Type B pancreatic cell (in vitro differentiated cells): ENCODE measurements at regions not wholly inside any gene's neighbourhood (a gene's known extent, or its start where the extent isn't known, plus 50 kb on each side); places are given as distances from the start of the nearest gene placed in this dataset.

Experiments
- DNase-seq: peaks from one replicate; pipeline ENCODE4 v3.0.0; 2021; ENCODE audit warnings: mixed read lengths; ENCODE audit not compliant: unreplicated experiment; ENCODE audit errors: extremely low spot score
- H3K27ac Mint-ChIP-seq: 2 replicates; pipeline ENCODE4 v1.8.0; 2021; ENCODE audit warnings: mild to moderate bottlenecking, mixed read lengths
- H3K27me3 Mint-ChIP-seq: 2 replicates; pipeline ENCODE4 v1.8.0; 2021; ENCODE audit warnings: mixed read lengths
- H3K36me3 Mint-ChIP-seq: 2 replicates; pipeline ENCODE4 v1.8.0; 2021; ENCODE audit warnings: mixed read lengths
- H3K4me1 Mint-ChIP-seq: one replicate; pipeline ENCODE4 v1.8.0; 2021; ENCODE audit warnings: mixed read lengths; ENCODE audit not compliant: unreplicated experiment
- H3K4me3 Mint-ChIP-seq: 2 replicates; pipeline ENCODE4 v1.8.0; 2021; ENCODE audit warnings: mild to moderate bottlenecking, mixed read lengths
- H3K9me3 Mint-ChIP-seq: 2 replicates; pipeline ENCODE4 v1.8.0; 2021; ENCODE audit warnings: mixed read lengths
- CTCF ChIP-seq: fragments of 200-600 bp; sonication (generic); conservative IDR thresholded peaks from 2 replicates; pipeline ENCODE4 v1.5.0; 2021; ENCODE audit warnings: antibody characterized with exemption, mild to moderate bottlenecking

GRCh38 chr21:43323244-43324005 is 103.5 kb downstream of the SIK1 start:
- no peaks in the 10 kb centered on the region for H3K27me3 Mint-ChIP-seq

GRCh38 chr21:43322805-43323204 is 104.1 kb downstream of the SIK1 start:
- Mint-ChIP-seq H3K27ac (no peak overlapping the region), H3K9me3 (no peaks in the 10 kb centered on the region)
- DNase-seq: no peak

More at GRCh38 chr21:43323244-43324005, 103.5 kb downstream of the SIK1 start:
- H3K9me3 Mint-ChIP-seq: no peaks in the 10 kb centered on the region
- no peak for TF ChIP-seq CTCF
- H3K4me3 Mint-ChIP-seq: no peak overlapping the region
- H3K36me3 Mint-ChIP-seq: no peaks in the 10 kb centered on the region
- no peak for DNase-seq
- peaks cover 19% of the 10 kb centered on the region for H3K4me1 Mint-ChIP-seq
- no peak overlapping the region for H3K27ac Mint-ChIP-seq

GRCh38 chr21:43322311-43322710 is 104.6 kb downstream of the SIK1 start:
- H3K27me3 Mint-ChIP-seq: no peaks in the 10 kb centered on the region
- no peak for DNase-seq
- H3K4me3 Mint-ChIP-seq: no peak overlapping the region
- H3K9me3 Mint-ChIP-seq: no peaks in the 10 kb centered on the region
- H3K36me3 Mint-ChIP-seq: no peaks in the 10 kb centered on the region
- peak overlapping the region; percentile 43 for H3K27ac Mint-ChIP-seq
- H3K4me1 Mint-ChIP-seq: peaks cover 14% of the 10 kb centered on the region
- no peak for TF ChIP-seq CTCF

More at GRCh38 chr21:43322805-43323204, 104.1 kb downstream of the SIK1 start:
- no peak for TF ChIP-seq CTCF
- Mint-ChIP-seq H3K4me3 (no peak overlapping the region), H3K27me3 (no peaks in the 10 kb centered on the region), H3K36me3 (no peaks in the 10 kb centered on the region), H3K4me1 (peaks cover 14% of the 10 kb centered on the region)

GRCh38 chr21:43321611-43322010 is 105.3 kb downstream of the SIK1 start:
- H3K36me3 Mint-ChIP-seq: no peaks in the 10 kb centered on the region
- peaks cover 14% of the 10 kb centered on the region for H3K4me1 Mint-ChIP-seq
- peak overlapping the region; percentile 43 for H3K27ac Mint-ChIP-seq
- no peak for DNase-seq
- no peak for TF ChIP-seq CTCF
- no peak overlapping the region for H3K4me3 Mint-ChIP-seq
- no peaks in the 10 kb centered on the region for H3K27me3 Mint-ChIP-seq
- no peaks in the 10 kb centered on the region for H3K9me3 Mint-ChIP-seq

- H3K4me3 Mint-ChIP-seq: no peak overlapping the region
- no peak overlapping the region for H3K27ac Mint-ChIP-seq
- no peaks in the 10 kb centered on the region for H3K36me3 Mint-ChIP-seq
- no peaks in the 10 kb centered on the region for H3K9me3 Mint-ChIP-seq
- no peaks in the 10 kb centered on the region for H3K27me3 Mint-ChIP-seq
- no peak for DNase-seq
- peaks cover 11% of the 10 kb centered on the region for H3K4me1 Mint-ChIP-seq
- no peak for TF ChIP-seq CTCF
Observed at GRCh38 chr21:43321111-43321510, 105.8 kb downstream of the SIK1 start.
